WERI-Rb-1 (cell line): ENCODE measurements at regions not wholly inside any gene's neighbourhood (a gene's known extent, or its start where the extent isn't known, plus 50 kb on each side); places are given as distances from the start of the nearest gene placed in this dataset.

ENCODE experiments used
- DNase-seq: peaks from one replicate; pipeline ENCODE4 v3.0.0-alpha.2; 2020
- H3K27ac ChIP-seq: fragments of 250-450 bp; sonication (Bioruptor Pico); 2 replicates; pipeline ENCODE4 v1.5.1; 2020; ENCODE audit warnings: mild to moderate bottlenecking, moderate library complexity
- H3K27me3 ChIP-seq: fragments of 250-450 bp; sonication (Bioruptor Pico); 2 replicates; pipeline ENCODE4 v1.5.1; 2021; ENCODE audit warnings: mild to moderate bottlenecking, low read depth, moderate library complexity; ENCODE audit not compliant: insufficient read depth, severe bottlenecking
- H3K36me3 ChIP-seq: fragments of 250-450 bp; sonication (Bioruptor Pico); 2 replicates; pipeline ENCODE4 v1.5.1; 2020; ENCODE audit warnings: mild to moderate bottlenecking, moderate library complexity
- H3K4me3 ChIP-seq: 2 replicates; pipeline ENCODE4 v1.5.1; 2011; ENCODE audit warnings: low read depth, mild to moderate bottlenecking, control low read depth, low read length
- H3K9me3 ChIP-seq: fragments of 250-450 bp; sonication (Bioruptor Pico); 2 replicates; pipeline ENCODE4 v1.5.1; 2021; ENCODE audit warnings: mild to moderate bottlenecking, moderate library complexity; ENCODE audit not compliant: severe bottlenecking
- CTCF ChIP-seq: IDR thresholded peaks from 2 replicates; pipeline ENCODE4 v1.5.1; 2011; ENCODE audit warnings: low read depth, mild to moderate bottlenecking, control low read depth, inconsistent platforms, low read length

GRCh38 chr7:46682836-46683624, 762.0 kb upstream of the IGFBP3 start:
- TF ChIP-seq CTCF = no peak
- no peak for DNase-seq
- Histone ChIP-seq H3K36me3 (no peaks in the 10 kb centered on the region), H3K9me3 (no peaks in the 10 kb centered on the region), H3K4me3 (no peak overlapping the region), H3K27ac (no peak overlapping the region), H3K27me3 (no peaks in the 10 kb centered on the region)

- Histone ChIP-seq H3K27ac (no peak overlapping the region), H3K4me3 (no peak overlapping the region), H3K27me3 (no peaks in the 10 kb centered on the region), H3K36me3 (no peaks in the 10 kb centered on the region), H3K9me3 (no peaks in the 10 kb centered on the region)
- TF ChIP-seq CTCF = 0 out of 2 replicates have a peak, but pooled peaks have one; percentile 24
- DNase-seq = no peak
These were observed 760.9 kb upstream of the IGFBP3 start for GRCh38 chr7:46681865-46682503.

GRCh38 chr7:46680147-46680546, 759.1 kb upstream of the IGFBP3 start:
- Histone ChIP-seq H3K27me3 (no peaks in the 10 kb centered on the region), H3K9me3 (no peaks in the 10 kb centered on the region), H3K36me3 (no peaks in the 10 kb centered on the region), H3K4me3 (no peak overlapping the region), H3K27ac (no peak overlapping the region)
- TF ChIP-seq CTCF = no peak
- DNase-seq = no peak

- H3K4me3 ChIP-seq = no peak overlapping the region
- no peaks in the 10 kb centered on the region for H3K9me3 ChIP-seq
- H3K36me3 ChIP-seq = no peaks in the 10 kb centered on the region
- DNase-seq = no peak
- no peaks in the 10 kb centered on the region for H3K27me3 ChIP-seq
- no peak for TF ChIP-seq CTCF
- no peak overlapping the region for H3K27ac ChIP-seq
These were observed 758.6 kb upstream of the IGFBP3 start for GRCh38 chr7:46679671-46680070.

- no peak for DNase-seq
- no peak for TF ChIP-seq CTCF
These were observed 757.3 kb upstream of the IGFBP3 start for GRCh38 chr7:46678421-46678820.

More at GRCh38 chr7:46678421-46678820, 757.3 kb upstream of the IGFBP3 start:
- Histone ChIP-seq H3K36me3 (no peaks in the 10 kb centered on the region), H3K27me3 (no peaks in the 10 kb centered on the region), H3K9me3 (no peaks in the 10 kb centered on the region), H3K4me3 (no peak overlapping the region), H3K27ac (no peak overlapping the region)
